Aorta (tissue), 5 donors: ENCODE measurements at regions not wholly inside any gene's neighbourhood (a gene's known extent, or its start where the extent isn't known, plus 50 kb on each side); places are given as distances from the start of the nearest gene placed in this dataset.
"Not testable (repeated sequence)": the region's sequence is repeated elsewhere in the genome, so short reads cannot be mapped to it uniquely, and the experiment has no call there.

Experiments
- ATAC-seq: fragments of 200-7000 bp; cut with Tn5 transposase; one replicate; pipeline ENCODE4 v1.9.1; 2022; ENCODE audit warnings: moderate library complexity; ENCODE audit not compliant: low FRiP score
- DNase-seq, 2 donors: peaks; one replicate each; pipeline ENCODE4 v3.0.0-alpha.2; 2020
- H3K27ac ChIP-seq, 2 donors: one replicate each; pipeline ENCODE4 v1.5.1; 2013; ENCODE audit warnings: low read length in 2 of 2, mild to moderate bottlenecking in 2 of 2, moderate library complexity in 2 of 2, control low read depth in 1 of 2, inconsistent platforms in 1 of 2, low read depth in 1 of 2
- H3K27me3 ChIP-seq, 2 donors: one replicate each; pipeline ENCODE4 v1.6.1; 2013; ENCODE audit warnings: control low read depth in 1 of 2, low read length in 1 of 2, mild to moderate bottlenecking in 1 of 2, moderate library complexity in 1 of 2; ENCODE audit not compliant: insufficient read depth in 2 of 2, control insufficient read depth in 1 of 2
- H3K36me3 ChIP-seq, 2 donors: one replicate each; pipeline ENCODE4 v1.6.1; 2013; ENCODE audit warnings: control low read depth in 1 of 2, low read length in 1 of 2, mild to moderate bottlenecking in 1 of 2; ENCODE audit not compliant: insufficient read depth in 2 of 2, control insufficient read depth in 1 of 2
- H3K4me1 ChIP-seq, 2 donors: one replicate each; pipeline ENCODE4 v1.6.1; 2013; ENCODE audit warnings: low read length in 2 of 2, control low read depth in 1 of 2, mild to moderate bottlenecking in 1 of 2, moderate library complexity in 1 of 2; ENCODE audit not compliant: insufficient read depth in 2 of 2, control insufficient read depth in 1 of 2
- H3K4me3 ChIP-seq, 2 donors: one replicate each; pipeline ENCODE4 v1.5.1; 2013; ENCODE audit warnings: low read length in 2 of 2, control low read depth in 1 of 2, mild to moderate bottlenecking in 1 of 2
- H3K9me3 ChIP-seq: one replicate; pipeline ENCODE4 v1.6.1; 2013; ENCODE audit warnings: mild to moderate bottlenecking, low read length; ENCODE audit not compliant: control insufficient read depth
- WGBS, 2 donors: extraction: QIAGEN DNeasy Blood & Tissue Kit; methylation state at CpG; one replicate each; pipeline ENCODE4 v1.1.7; 2013; 5-methylcytosine and 5-hydroxymethylcytosine counted together
- intact Hi-C, 2 donors: fragments of 100-400 bp; cut with DNase I; formaldehyde crosslinking; loops; one replicate each; pipeline versions ENCODE4 v1.14.2 to v1.15.0; 2022
- donor health status: healthy with polysubstance abuse.
- donor health status: Bipolar disorder and iron deficiency.
- donor health status: DM: no; HTN: no; CAD: no.
- donor health status: DM: no; HTN: no; CAD: no.
- donor health status: DM: yes; HTN: yes; CAD: no.

DNA sequence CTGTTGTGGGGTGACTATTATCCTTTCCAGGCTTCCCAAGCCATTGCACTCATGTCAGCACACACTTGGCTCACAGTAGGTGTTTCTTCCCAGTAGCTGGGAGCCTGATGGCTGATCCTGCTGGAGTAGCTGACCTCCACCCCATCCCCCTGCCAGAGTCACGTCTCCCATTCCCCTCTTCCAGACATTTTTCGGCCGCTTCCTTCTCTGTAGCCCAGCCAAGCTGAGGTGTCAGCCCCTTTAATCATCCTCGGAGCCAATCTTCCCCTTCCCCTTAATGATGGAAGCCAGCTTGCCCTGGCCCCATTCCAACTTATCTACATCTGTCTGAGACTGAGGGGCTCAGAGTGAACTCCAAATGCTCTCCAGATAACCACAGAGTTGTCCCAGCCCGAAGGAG, 550.7 kb downstream of the MN1 start:
- intact Hi-C loops = no loop called here
- Histone ChIP-seq H3K9me3 (peaks cover 1% of the 10 kb centered on the region), H3K36me3 (no peaks in the 10 kb centered on the region), H3K4me3 (no peak overlapping the region), H3K27ac (no peak overlapping the region), H3K27me3 (no peaks in the 10 kb centered on the region), H3K4me1 (no peaks in the 10 kb centered on the region)
- DNase-seq (no peak), ATAC-seq (no peak)
- WGBS, 2 donors = 92 to 93% methylated on average over 5 of the region's 5 CpGs

DNA sequence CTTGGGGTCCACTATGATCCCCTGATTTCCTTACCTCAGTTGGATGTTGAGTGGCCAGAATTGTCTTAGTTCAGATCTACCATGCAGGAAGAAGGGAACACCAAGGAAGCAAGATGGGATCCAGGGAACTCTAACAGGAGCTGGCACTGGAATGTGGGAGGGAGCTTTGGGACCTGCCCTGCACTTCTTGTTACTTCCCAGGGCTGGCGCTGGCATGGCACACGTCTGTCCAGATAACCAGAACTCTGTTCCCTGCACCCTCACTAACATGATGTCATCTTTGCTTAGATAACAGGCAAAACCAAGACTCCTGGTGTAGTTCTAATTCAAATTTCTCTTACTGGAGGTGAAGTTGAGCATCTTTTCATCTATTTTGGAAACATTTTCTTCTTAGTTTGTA, 550.0 kb downstream of the MN1 start:
- 42 to 48% methylated on average over 2 of the region's 2 CpGs for WGBS, 2 donors
- DNase-seq (no peak), ATAC-seq (no peak)
- intact Hi-C loops = no loop called here
- Histone ChIP-seq H3K4me3 (no peak overlapping the region), H3K9me3 (peaks cover 4% of the 10 kb centered on the region), H3K27ac (no peak overlapping the region), H3K4me1 (no peaks in the 10 kb centered on the region), H3K36me3 (no peaks in the 10 kb centered on the region), H3K27me3 (no peaks in the 10 kb centered on the region)

DNA sequence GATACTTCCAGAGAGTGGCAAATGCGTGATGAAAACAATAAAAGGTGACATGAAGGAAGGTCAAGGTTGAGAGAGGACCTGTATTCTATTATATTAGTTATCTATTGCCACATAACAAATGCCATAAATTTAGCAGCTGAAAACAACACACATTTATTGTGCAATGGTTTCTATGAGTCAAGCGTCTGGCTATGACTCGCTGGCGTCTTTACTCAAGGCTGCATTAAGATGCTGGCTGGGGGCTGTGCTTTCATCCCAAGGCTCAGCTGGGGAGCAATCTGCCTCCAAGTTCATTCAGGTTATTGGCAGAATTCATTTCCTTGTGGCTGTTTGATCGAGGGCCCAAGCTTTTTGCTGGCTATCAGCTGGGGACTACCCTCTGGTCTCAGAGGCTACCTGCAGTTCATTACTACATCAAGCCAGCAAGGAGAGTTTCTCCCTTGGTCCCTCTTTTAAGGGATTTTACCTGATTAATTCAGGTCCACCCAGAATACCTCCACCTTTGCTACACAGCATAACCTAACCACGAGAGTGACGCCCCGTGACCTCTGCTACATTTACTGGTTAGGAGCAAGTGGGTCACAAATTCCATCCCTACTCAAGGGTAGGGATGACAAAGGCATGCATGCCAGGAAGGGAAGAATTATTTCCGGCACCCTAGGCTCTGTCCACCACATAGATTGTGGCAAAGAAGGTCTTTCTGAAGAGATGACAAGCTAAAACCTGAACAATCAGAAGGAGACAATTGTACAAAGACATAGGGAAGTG, 549.1 kb downstream of the MN1 start:
- WGBS, 2 donors = 93 to 97% methylated on average over 9 of the region's 9 CpGs
- no peak for DNase-seq

DNA sequence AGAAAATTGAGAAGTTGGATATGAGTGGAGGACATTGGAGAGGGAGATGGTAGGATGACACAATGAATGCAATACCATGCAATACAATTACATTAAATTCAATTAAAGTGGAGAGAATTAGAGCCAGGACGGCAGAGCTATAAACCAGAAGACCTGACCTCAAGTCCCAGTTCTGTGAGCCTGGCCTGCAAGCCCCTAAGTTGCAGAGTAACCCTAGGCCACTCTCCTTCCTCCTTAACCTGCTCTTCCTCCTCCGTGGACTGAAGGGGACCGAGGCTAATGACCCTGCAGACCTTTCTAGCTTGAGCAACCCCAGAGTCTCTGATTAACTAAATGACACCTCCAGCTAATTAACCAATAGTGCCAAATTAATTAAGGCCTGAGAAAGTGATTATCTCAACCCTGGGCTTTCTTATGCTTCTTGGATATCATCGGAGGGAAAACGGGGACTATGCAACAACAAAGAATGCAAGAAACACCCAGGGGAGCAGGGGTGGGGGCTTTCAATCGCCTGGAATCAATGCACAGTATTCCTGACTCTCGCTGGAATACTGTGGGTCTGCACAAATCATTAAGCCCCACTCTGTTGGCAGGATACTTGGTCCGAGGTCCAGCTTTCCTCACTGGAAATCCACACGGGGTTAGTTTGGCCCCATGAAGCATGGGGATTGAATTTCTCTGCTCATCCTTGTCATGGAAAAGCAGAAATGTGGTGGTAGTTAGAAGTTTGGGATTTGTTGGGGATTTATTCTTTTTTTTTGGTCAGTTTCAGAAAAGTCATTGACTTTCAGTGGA, 548.3 kb downstream of the MN1 start:
- H3K27ac ChIP-seq = no peak overlapping the region
- H3K36me3 ChIP-seq = no peaks in the 10 kb centered on the region
- no peak overlapping the region for H3K4me3 ChIP-seq
- ATAC-seq (peak; percentile 61), DNase-seq (no peak)
- H3K9me3 ChIP-seq = peaks cover 4% of the 10 kb centered on the region
- no peaks in the 10 kb centered on the region for H3K27me3 ChIP-seq
- WGBS, 2 donors = 94 to 97% methylated on average over 9 of the region's 9 CpGs
- no peaks in the 10 kb centered on the region for H3K4me1 ChIP-seq
- intact Hi-C loops = no loop called here

More for the DNA sequence above, 549.1 kb downstream of the MN1 start:
- intact Hi-C loops = no loop called here
- H3K27ac ChIP-seq = no peak overlapping the region
- H3K9me3 ChIP-seq = peaks cover 4% of the 10 kb centered on the region
- ATAC-seq = peak; percentile 83
- H3K4me3 ChIP-seq = no peak overlapping the region
- H3K36me3 ChIP-seq = no peaks in the 10 kb centered on the region
- H3K4me1 ChIP-seq = no peaks in the 10 kb centered on the region
- H3K27me3 ChIP-seq = no peaks in the 10 kb centered on the region

DNA sequence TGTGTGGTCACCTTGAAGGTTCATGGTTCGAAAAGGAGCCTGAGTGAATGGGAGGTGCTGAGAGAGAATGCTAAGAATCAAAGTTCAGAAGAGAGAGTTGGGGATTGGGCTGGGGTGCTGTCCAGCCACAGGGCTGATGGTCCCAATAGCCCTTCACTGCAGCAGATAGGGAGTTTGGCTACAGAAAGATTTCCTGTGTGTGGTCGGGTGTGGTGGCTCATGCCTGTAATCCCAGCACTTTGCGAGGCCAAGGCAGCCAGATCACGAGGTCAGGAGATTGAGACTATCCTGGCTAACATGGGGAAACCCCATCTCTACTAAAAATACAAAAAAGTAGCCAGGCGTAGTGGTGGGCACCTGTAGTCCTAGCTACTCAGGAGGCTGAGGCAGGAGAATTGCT, 547.5 kb downstream of the MN1 start:
- 92 to 98% methylated on average over 5 of the region's 5 CpGs for WGBS, 2 donors

DNA sequence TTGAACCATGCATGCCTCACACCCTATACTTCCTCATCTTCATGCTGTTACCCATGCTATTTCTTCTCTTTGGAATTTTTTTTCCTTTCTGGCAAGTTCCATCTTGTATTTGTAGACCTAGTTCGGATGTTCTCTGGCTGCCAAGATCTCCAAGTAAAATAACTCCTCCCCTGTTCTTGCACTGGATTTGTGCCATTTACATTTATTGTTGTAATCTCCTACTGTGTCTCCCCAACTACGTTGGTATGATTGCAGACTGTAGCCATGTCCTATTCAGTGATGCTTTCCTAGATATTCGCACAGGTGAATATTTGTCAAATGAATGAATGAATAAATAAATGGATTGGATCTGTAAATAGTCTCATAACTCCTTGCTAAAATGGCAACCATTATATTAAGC, 546.0 kb downstream of the MN1 start:
- ATAC-seq = no peak
- Histone ChIP-seq H3K36me3 (no peaks in the 10 kb centered on the region), H3K4me1 (no peaks in the 10 kb centered on the region), H3K27me3 (no peaks in the 10 kb centered on the region), H3K27ac (no peak overlapping the region), H3K9me3 (peaks cover 4% of the 10 kb centered on the region), H3K4me3 (no peak overlapping the region)
- DNase-seq = no peak
- intact Hi-C loops = no loop called here
- 60 to 68% methylated on average over 3 of the region's 3 CpGs for WGBS, 2 donors

More for the DNA sequence above, 547.5 kb downstream of the MN1 start:
- intact Hi-C loops, DNase-seq, H3K27ac ChIP-seq, H3K9me3 ChIP-seq, H3K4me3 ChIP-seq, ATAC-seq, H3K36me3 ChIP-seq, H3K27me3 ChIP-seq, H3K4me1 ChIP-seq: not testable (repeated sequence)

DNA sequence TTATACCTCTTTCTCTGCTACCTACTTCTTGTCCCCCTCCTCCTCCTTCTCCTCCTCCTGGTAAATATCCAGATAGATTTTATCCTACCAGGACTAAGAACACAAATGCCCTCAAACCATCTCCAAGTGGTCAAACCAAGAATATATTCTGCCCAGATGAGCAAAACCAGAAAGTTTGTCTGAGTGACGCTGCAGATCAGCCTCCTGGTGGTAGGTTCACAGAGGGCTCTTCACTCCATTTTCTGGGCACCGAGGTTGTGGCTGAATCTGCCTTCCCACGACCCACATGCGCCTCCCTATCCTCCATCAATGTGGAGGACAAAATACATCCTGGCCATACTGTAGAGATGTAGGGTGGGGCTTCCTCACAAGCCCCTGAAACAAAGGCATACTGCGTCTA, 543.6 kb downstream of the MN1 start:
- Histone ChIP-seq H3K4me1 (no peaks in the 10 kb centered on the region), H3K4me3 (no peak overlapping the region), H3K9me3 (peaks cover 4% of the 10 kb centered on the region), H3K27me3 (no peaks in the 10 kb centered on the region), H3K27ac (no peak overlapping the region), H3K36me3 (no peaks in the 10 kb centered on the region)
- intact Hi-C loops = no loop called here
- DNase-seq (no peak), ATAC-seq (no peak)
- 86 to 87% methylated on average over 5 of the region's 5 CpGs for WGBS, 2 donors

DNA sequence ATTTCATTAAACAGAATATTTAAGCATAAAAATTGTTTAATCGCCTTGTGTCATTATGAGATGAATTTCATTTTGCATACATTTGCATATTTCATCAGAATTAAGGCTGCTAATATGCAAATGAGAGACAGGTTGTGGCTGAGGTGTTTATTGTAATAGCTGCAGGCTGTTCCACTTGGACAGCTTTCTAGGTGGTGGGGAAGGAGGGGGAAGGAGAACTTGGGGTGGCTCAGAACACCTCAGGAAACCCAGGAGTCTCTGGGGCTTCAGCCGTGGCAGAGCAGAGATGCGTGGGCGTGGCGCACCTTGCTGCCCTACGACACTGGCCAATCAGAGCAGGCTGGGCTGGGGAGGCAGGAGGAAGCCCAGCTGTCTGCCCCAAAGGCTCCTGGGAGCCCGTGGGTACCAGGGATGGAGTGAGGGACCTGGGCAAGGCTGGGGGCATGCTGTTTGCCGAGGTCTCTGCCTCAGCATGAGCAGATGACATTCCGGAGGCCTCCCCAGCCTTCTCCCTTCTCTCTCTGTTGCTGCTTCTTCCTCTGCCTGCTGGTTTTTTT, 542.9 kb downstream of the MN1 start:
- Histone ChIP-seq H3K9me3 (peaks cover 4% of the 10 kb centered on the region), H3K27ac (no peak overlapping the region), H3K27me3 (no peaks in the 10 kb centered on the region), H3K36me3 (no peaks in the 10 kb centered on the region), H3K4me1 (no peaks in the 10 kb centered on the region), H3K4me3 (no peak overlapping the region)
- 82 to 85% methylated on average over 8 to 9 of the region's 9 CpGs for WGBS, 2 donors
- ATAC-seq = no peak
- no peak for DNase-seq
- intact Hi-C loops = no loop called here
